CD8-positive, alpha-beta memory T cell (primary cell): ENCODE measurements at regions not wholly inside any gene's neighbourhood (a gene's known extent, or its start where the extent isn't known, plus 50 kb on each side); places are given as distances from the start of the nearest gene placed in this dataset.
"Not testable (repeated sequence)": the region's sequence is repeated elsewhere in the genome, so short reads cannot be mapped to it uniquely, and the experiment has no call there.

Experiments
- CTCF ChIA-PET: fragments of 350-600 bp; sonication (Branson Sonifier 250); formaldehyde crosslinking; loops from one replicate; lab custom pipeline; 2021; ENCODE audit warnings: antibody characterized with exemption; lab: Charles Lee
- POLR2A ChIA-PET: fragments of 350-600 bp; sonication (Branson Sonifier 250); formaldehyde crosslinking; loops from one replicate; lab custom pipeline; 2021; ENCODE audit warnings: antibody characterized with exemption; lab: Charles Lee
- DNase-seq, 5 donors: peaks; one replicate each; pipeline versions ENCODE4 v3.0.0 to v3.0.0-alpha.2; 2020 to 2022; ENCODE audit warnings: mixed read lengths in 1 of 5
- H3K27ac ChIP-seq: one replicate; pipeline ENCODE4 v1.7.0; 2013; ENCODE audit warnings: low read depth, mild to moderate bottlenecking, low read length, moderate library complexity
- H3K27me3 ChIP-seq: 2 replicates; pipeline ENCODE4 v1.7.0; 2013; ENCODE audit warnings: low read length, mild to moderate bottlenecking; ENCODE audit not compliant: insufficient read depth, poor library complexity, severe bottlenecking
- H3K36me3 ChIP-seq: 2 replicates; pipeline ENCODE4 v1.7.0; 2013; ENCODE audit warnings: mild to moderate bottlenecking, low read length, moderate library complexity; ENCODE audit not compliant: insufficient read depth
- H3K4me1 ChIP-seq: 2 replicates; pipeline ENCODE4 v1.7.0; 2013; ENCODE audit warnings: mild to moderate bottlenecking, low read length, moderate library complexity; ENCODE audit not compliant: insufficient read depth
- H3K4me3 ChIP-seq: 2 replicates; pipeline ENCODE4 v1.7.0; 2013; ENCODE audit warnings: mild to moderate bottlenecking, low read length
- H3K9me3 ChIP-seq: 2 replicates; pipeline ENCODE4 v1.7.0; 2013; ENCODE audit warnings: mild to moderate bottlenecking, low read length
- H3K27ac Mint-ChIP-seq, 8 donors: one replicate each; pipeline ENCODE4 v1.8.0; 2020 to 2021; ENCODE audit warnings: mixed read lengths in 8 of 8, mild to moderate bottlenecking in 6 of 8, inconsistent platforms in 3 of 8, moderate library complexity in 3 of 8
- H3K27me3 Mint-ChIP-seq, 2 donors: one replicate each; pipeline ENCODE4 v1.8.0; 2020 to 2021; ENCODE audit warnings: mixed read lengths in 2 of 2, mild to moderate bottlenecking in 1 of 2, moderate library complexity in 1 of 2
- H3K36me3 Mint-ChIP-seq, 3 donors: one replicate each; pipeline ENCODE4 v1.8.0; 2020 to 2021; ENCODE audit warnings: mixed read lengths in 3 of 3, inconsistent platforms in 1 of 3, mild to moderate bottlenecking in 1 of 3
- H3K4me1 Mint-ChIP-seq, 3 donors: one replicate each; pipeline ENCODE4 v1.8.0; 2020 to 2021; ENCODE audit warnings: mixed read lengths in 3 of 3, inconsistent platforms in 1 of 3, mild to moderate bottlenecking in 1 of 3
- H3K4me3 Mint-ChIP-seq, 7 donors: one replicate each; pipeline ENCODE4 v1.8.0; 2020 to 2021; ENCODE audit warnings: mixed read lengths in 7 of 7, mild to moderate bottlenecking in 6 of 7, moderate library complexity in 4 of 7, inconsistent platforms in 2 of 7
- H3K9me3 Mint-ChIP-seq, 5 donors: one replicate each; pipeline ENCODE4 v1.8.0; 2020 to 2022; ENCODE audit warnings: mixed read lengths in 5 of 5, mild to moderate bottlenecking in 3 of 5, moderate library complexity in 2 of 5, inconsistent platforms in 1 of 5

- Mint-ChIP-seq H3K27ac (no peak overlapping the region), H3K36me3 (no peaks in the 10 kb centered on the region), H3K4me3 (no peak overlapping the region), H3K9me3 (peaks cover 6 to 49% (median 20%) of the 10 kb centered on the region in 5 donors), H3K27me3 (no peaks in the 10 kb centered on the region), H3K4me1 (no peaks in the 10 kb centered on the region)
- CTCF ChIA-PET = no interaction called here
- H3K4me1 ChIP-seq = no peaks in the 10 kb centered on the region
- H3K4me3 ChIP-seq = no peak overlapping the region
- H3K36me3 ChIP-seq = no peaks in the 10 kb centered on the region
- DNase-seq = no peak
- no peaks in the 10 kb centered on the region for H3K9me3 ChIP-seq
- H3K27ac ChIP-seq = no peak overlapping the region
- POLR2A ChIA-PET = no interaction called here
- no peaks in the 10 kb centered on the region for H3K27me3 ChIP-seq
Observed at GRCh38 chr16:60413969-60414368, 1622.3 kb downstream of the CDH8 start.

GRCh38 chr16:60407606-60408005 lies 1628.6 kb downstream of the CDH8 start:
- no peak overlapping the region for H3K4me3 Mint-ChIP-seq
- no peak overlapping the region for H3K4me3 ChIP-seq

GRCh38 chr16:60407034-60407433 lies 1629.2 kb downstream of the CDH8 start:
- POLR2A ChIA-PET = no interaction called here
- Mint-ChIP-seq H3K27ac (no peak overlapping the region), H3K4me3 (no peak overlapping the region), H3K36me3 (no peaks in the 10 kb centered on the region), H3K27me3 (no peaks in the 10 kb centered on the region), H3K4me1 (no peaks in the 10 kb centered on the region), H3K9me3 (peaks cover 1 to 39% (median 18%) of the 10 kb centered on the region in 5 donors)
- Histone ChIP-seq H3K27me3 (no peaks in the 10 kb centered on the region), H3K36me3 (no peaks in the 10 kb centered on the region), H3K4me1 (no peaks in the 10 kb centered on the region), H3K9me3 (no peaks in the 10 kb centered on the region), H3K4me3 (no peak overlapping the region), H3K27ac (no peak overlapping the region)
- CTCF ChIA-PET = no interaction called here
- DNase-seq = no peak

More at GRCh38 chr16:60407606-60408005, 1628.6 kb downstream of the CDH8 start:
- CTCF ChIA-PET = no interaction called here
- no peak for DNase-seq
- no peaks in the 10 kb centered on the region for H3K9me3 ChIP-seq
- peaks cover 1 to 39% (median 18%) of the 10 kb centered on the region in 5 donors for H3K9me3 Mint-ChIP-seq
- H3K27me3 ChIP-seq = no peaks in the 10 kb centered on the region
- no peak overlapping the region for H3K27ac ChIP-seq
- H3K27me3 Mint-ChIP-seq = no peaks in the 10 kb centered on the region
- POLR2A ChIA-PET = no interaction called here
- H3K27ac Mint-ChIP-seq = no peak overlapping the region
- H3K36me3 ChIP-seq = no peaks in the 10 kb centered on the region
- no peaks in the 10 kb centered on the region for H3K4me1 Mint-ChIP-seq
- no peaks in the 10 kb centered on the region for H3K36me3 Mint-ChIP-seq
- no peaks in the 10 kb centered on the region for H3K4me1 ChIP-seq

GRCh38 chr16:60405286-60405685 lies 1631.0 kb downstream of the CDH8 start:
- Histone ChIP-seq H3K27ac (no peak overlapping the region), H3K4me1 (no peaks in the 10 kb centered on the region), H3K4me3 (no peak overlapping the region), H3K36me3 (no peaks in the 10 kb centered on the region), H3K9me3 (no peaks in the 10 kb centered on the region), H3K27me3 (no peaks in the 10 kb centered on the region)
- CTCF ChIA-PET = no interaction called here
- Mint-ChIP-seq H3K4me1 (no peaks in the 10 kb centered on the region), H3K4me3 (no peak overlapping the region), H3K27ac (no peak overlapping the region), H3K27me3 (no peaks in the 10 kb centered on the region), H3K9me3 (peaks cover 1 to 48% (median 20%) of the 10 kb centered on the region in 5 donors), H3K36me3 (no peaks in the 10 kb centered on the region)
- no peak for DNase-seq
- POLR2A ChIA-PET = no interaction called here

- CTCF ChIA-PET = no interaction called here
- H3K4me3 Mint-ChIP-seq = no peak overlapping the region
- H3K9me3 Mint-ChIP-seq = peaks cover 2 to 42% (median 21%) of the 10 kb centered on the region in 5 donors
- Histone ChIP-seq H3K27me3 (no peaks in the 10 kb centered on the region), H3K27ac (no peak overlapping the region), H3K4me3 (no peak overlapping the region), H3K36me3 (no peaks in the 10 kb centered on the region), H3K9me3 (no peaks in the 10 kb centered on the region), H3K4me1 (no peaks in the 10 kb centered on the region)
- no peaks in the 10 kb centered on the region for H3K4me1 Mint-ChIP-seq
- no peaks in the 10 kb centered on the region for H3K27me3 Mint-ChIP-seq
- POLR2A ChIA-PET = no interaction called here
- no peaks in the 10 kb centered on the region for H3K36me3 Mint-ChIP-seq
- DNase-seq = no peak
- H3K27ac Mint-ChIP-seq = no peak overlapping the region
Observed at GRCh38 chr16:60404401-60404800, 1631.8 kb downstream of the CDH8 start.

GRCh38 chr16:60402941-60403340 lies 1633.3 kb downstream of the CDH8 start:
- H3K36me3 ChIP-seq, H3K9me3 ChIP-seq, H3K4me3 ChIP-seq, H3K27me3 ChIP-seq, H3K4me3 Mint-ChIP-seq, POLR2A ChIA-PET, DNase-seq, CTCF ChIA-PET, H3K4me1 ChIP-seq, H3K27me3 Mint-ChIP-seq, H3K27ac Mint-ChIP-seq, H3K36me3 Mint-ChIP-seq, H3K27ac ChIP-seq, H3K4me1 Mint-ChIP-seq: not testable (repeated sequence)
- peaks cover 3 to 45% (median 19%) of the 10 kb centered on the region in 5 donors for H3K9me3 Mint-ChIP-seq

GRCh38 chr16:60392380-60392779 lies 1643.9 kb downstream of the CDH8 start:
- Histone ChIP-seq H3K27ac (no peak overlapping the region), H3K9me3 (no peaks in the 10 kb centered on the region), H3K4me1 (no peaks in the 10 kb centered on the region), H3K4me3 (no peak overlapping the region), H3K36me3 (no peaks in the 10 kb centered on the region), H3K27me3 (no peaks in the 10 kb centered on the region)
- CTCF ChIA-PET = no interaction called here
- Mint-ChIP-seq H3K36me3 (no peaks in the 10 kb centered on the region), H3K27me3 (peaks cover 0 to 2% of the 10 kb centered on the region in 2 donors), H3K9me3 (peaks cover 9 to 45% (median 27%) of the 10 kb centered on the region in 5 donors), H3K4me3 (no peak overlapping the region), H3K4me1 (no peaks in the 10 kb centered on the region), H3K27ac (no peak overlapping the region)
- no peak for DNase-seq
- POLR2A ChIA-PET = no interaction called here

- CTCF ChIA-PET = no interaction called here
- no peaks in the 10 kb centered on the region for H3K4me1 ChIP-seq
- POLR2A ChIA-PET = no interaction called here
- Mint-ChIP-seq H3K27me3 (no peaks in the 10 kb centered on the region), H3K36me3 (no peaks in the 10 kb centered on the region), H3K4me1 (no peaks in the 10 kb centered on the region), H3K27ac (no peak overlapping the region), H3K4me3 (no peak overlapping the region), H3K9me3 (peaks cover 8 to 28% (median 21%) of the 10 kb centered on the region in 5 donors)
- H3K27me3 ChIP-seq = no peaks in the 10 kb centered on the region
- peaks cover 4% of the 10 kb centered on the region for H3K9me3 ChIP-seq
- no peak overlapping the region for H3K27ac ChIP-seq
- no peak for DNase-seq
- no peaks in the 10 kb centered on the region for H3K36me3 ChIP-seq
- no peak overlapping the region for H3K4me3 ChIP-seq
Observed at GRCh38 chr16:60371591-60371990, 1637.5 kb upstream of the GOT2 start.

- Histone ChIP-seq H3K4me3 (no peak overlapping the region), H3K9me3 (peaks cover 4% of the 10 kb centered on the region), H3K36me3 (no peaks in the 10 kb centered on the region), H3K27ac (no peak overlapping the region), H3K27me3 (no peaks in the 10 kb centered on the region), H3K4me1 (no peaks in the 10 kb centered on the region)
- Mint-ChIP-seq H3K4me3 (no peak overlapping the region), H3K27ac (no peak overlapping the region), H3K9me3 (peaks cover 0 to 21% (median 15%) of the 10 kb centered on the region in 5 donors), H3K4me1 (no peaks in the 10 kb centered on the region), H3K27me3 (no peaks in the 10 kb centered on the region), H3K36me3 (no peaks in the 10 kb centered on the region)
- CTCF ChIA-PET = no interaction called here
- no peak for DNase-seq
- POLR2A ChIA-PET = no interaction called here
Observed at GRCh38 chr16:60367739-60368138, 1633.6 kb upstream of the GOT2 start.
